Choroid plexus epithelial cell (primary cell): ENCODE measurements at regions not wholly inside any gene's neighbourhood (a gene's known extent, or its start where the extent isn't known, plus 50 kb on each side); places are given as distances from the start of the nearest gene placed in this dataset.
A peak's percentile ranks its signal among the peaks of the same experiment; 100 is the strongest.

Experiments
- DNase-seq: peaks from one replicate; pipeline ENCODE4 v3.0.0-alpha.2; 2010; ENCODE audit warnings: low read depth
- H3K4me3 ChIP-seq: 2 replicates; pipeline ENCODE4 v1.5.1; 2011; ENCODE audit warnings: low read depth, mild to moderate bottlenecking, control low read depth, low read length, moderate library complexity
- TF ChIP-seq, protein P1 (sequence below): conservative IDR thresholded peaks from 2 replicates; pipeline ENCODE4 v1.5.1; 2011; ENCODE audit warnings: low read depth, mild to moderate bottlenecking, control low read depth, inconsistent platforms, low read length, moderate library complexity

DNA sequence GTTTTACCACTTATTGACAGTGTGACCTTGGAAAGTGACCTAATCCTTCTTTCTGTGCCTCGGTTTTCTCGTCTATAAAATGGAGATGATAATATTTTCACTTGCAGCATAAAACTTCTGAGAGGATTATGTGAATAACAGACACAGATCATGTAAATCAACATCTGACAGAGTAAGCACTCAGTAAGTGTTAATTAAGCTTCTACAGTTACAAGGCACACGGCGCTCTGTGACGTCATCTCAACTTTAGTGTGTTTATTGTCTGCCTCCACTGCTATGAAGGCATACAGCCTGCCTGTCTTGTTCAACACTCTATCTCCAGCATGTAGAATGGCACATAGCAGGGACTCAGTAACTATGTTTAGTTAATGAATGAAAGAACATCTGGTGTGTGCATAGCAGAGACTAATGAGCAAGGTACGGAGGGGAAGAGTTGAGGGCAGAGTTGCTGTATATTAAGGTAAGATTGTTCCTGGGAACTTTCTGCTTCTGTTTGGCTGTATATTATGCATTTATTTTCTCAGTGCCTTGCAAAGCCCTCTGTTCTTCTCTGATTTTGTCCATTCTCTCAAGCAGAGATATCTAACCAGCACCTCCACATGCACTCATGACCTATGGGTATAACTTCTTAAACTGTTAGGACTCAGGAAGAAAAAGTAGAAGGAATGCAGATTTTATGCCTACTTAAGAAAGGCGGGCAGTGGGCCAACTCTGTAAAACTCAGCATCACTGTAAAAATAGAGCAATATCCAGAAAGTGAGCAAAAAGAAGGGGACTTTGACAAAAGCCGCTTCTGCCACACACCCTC is 66.4 kb upstream of the STMND1 start:
- DNase-seq: no peak
- no peak overlapping the region for H3K4me3 ChIP-seq
- TF ChIP-seq, protein P1, sequence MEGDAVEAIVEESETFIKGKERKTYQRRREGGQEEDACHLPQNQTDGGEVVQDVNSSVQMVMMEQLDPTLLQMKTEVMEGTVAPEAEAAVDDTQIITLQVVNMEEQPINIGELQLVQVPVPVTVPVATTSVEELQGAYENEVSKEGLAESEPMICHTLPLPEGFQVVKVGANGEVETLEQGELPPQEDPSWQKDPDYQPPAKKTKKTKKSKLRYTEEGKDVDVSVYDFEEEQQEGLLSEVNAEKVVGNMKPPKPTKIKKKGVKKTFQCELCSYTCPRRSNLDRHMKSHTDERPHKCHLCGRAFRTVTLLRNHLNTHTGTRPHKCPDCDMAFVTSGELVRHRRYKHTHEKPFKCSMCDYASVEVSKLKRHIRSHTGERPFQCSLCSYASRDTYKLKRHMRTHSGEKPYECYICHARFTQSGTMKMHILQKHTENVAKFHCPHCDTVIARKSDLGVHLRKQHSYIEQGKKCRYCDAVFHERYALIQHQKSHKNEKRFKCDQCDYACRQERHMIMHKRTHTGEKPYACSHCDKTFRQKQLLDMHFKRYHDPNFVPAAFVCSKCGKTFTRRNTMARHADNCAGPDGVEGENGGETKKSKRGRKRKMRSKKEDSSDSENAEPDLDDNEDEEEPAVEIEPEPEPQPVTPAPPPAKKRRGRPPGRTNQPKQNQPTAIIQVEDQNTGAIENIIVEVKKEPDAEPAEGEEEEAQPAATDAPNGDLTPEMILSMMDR: no peak

DNA sequence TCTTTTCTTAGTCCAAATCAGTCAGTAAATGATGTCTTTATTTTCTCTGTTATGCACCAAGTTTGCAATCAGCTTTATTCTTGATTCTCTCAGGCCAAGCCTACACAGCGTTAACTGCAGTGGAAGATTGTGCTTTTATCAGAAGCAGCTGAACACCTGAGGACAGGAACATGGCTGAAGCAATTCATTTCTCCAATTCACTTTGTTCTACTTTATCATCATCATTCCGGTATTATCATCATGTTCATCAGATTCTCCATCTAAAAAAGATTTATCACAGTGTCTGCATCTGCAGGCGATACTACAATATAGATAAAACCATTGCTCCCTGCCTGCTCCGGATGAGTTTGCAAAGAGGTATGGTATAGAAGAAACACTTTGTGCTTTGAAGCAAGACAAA is 68.1 kb upstream of the STMND1 start:
- no peak overlapping the region for H3K4me3 ChIP-seq
- DNase-seq: no peak

DNA sequence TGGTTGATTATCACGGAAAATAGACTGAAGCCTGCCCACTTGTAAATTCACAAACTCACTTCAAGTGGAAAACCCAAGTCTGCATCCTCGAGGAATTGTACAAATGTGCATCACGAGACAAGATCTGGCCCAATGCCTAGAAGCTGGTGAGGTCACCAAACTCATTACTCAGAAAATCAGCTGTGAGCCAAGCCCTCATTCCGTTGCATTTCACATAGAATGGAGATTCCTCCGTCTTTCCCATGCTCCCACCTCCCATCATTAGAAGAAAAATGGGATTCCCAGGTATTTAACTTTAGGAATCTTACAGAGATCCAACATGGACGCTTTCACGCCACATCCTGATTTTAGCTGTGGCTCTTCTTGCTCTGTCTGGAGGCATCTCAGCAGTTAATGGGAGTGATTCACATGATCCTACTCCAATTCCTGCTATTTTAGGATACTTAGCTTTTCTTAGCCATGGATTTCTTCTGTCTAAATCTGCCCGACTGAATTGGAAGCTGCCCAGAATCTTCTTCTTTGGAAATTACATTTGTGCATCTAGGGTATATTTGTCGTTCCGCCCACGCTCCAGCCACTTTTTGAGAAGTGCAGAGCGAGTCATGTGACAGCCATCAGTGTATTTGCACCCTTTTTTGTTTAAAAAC is 68.7 kb upstream of the STMND1 start:
- peak; percentile 95 for DNase-seq
- H3K4me3 ChIP-seq: no peak overlapping the region
- TF ChIP-seq, protein P1: no peak

More for the DNA sequence above, 68.1 kb upstream of the STMND1 start:
- TF ChIP-seq, protein P1: no peak

DNA sequence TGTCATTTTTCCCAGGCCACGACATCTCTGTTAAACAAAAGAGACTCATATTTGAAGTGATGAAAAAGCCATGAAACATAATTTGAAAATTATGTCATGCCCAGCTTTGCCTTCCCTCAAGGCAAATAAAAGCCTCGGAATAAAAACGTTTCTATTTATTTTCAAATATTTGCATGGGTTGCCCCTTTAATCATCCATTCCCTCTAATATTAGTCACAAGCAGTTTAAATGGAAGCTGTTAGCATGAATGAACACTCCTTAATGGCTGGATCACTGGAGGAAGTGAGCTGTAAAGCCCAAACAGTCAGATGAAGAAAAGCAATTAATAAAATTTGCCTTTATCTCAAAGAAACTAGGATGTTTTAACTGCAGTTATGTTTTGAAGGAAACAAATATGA is 69.3 kb upstream of the STMND1 start:
- TF ChIP-seq, protein P1: no peak
- DNase-seq: no peak
- H3K4me3 ChIP-seq: no peak overlapping the region

DNA sequence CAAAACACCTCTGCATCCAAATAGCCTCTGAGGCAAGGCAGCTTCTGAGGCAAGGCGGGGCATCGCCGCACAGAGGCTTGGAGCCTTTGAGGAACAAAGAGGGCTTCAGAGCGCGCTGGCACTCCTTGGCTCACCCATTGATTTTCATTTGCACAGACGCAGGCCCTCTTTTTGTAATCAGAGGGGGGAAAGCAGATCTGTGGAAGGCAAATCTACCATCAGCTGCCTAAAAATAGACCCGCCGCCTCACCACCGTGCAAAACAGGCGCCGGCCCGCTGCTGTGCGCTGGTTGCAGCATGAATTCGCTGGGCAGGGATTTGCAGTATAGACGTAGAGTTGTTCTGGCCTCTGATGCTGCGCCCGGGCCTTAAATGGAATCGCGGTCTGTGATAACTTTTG is 69.9 kb upstream of the STMND1 start:
- DNase-seq: no peak
- H3K4me3 ChIP-seq: no peak overlapping the region
- TF ChIP-seq, protein P1: no peak

DNA sequence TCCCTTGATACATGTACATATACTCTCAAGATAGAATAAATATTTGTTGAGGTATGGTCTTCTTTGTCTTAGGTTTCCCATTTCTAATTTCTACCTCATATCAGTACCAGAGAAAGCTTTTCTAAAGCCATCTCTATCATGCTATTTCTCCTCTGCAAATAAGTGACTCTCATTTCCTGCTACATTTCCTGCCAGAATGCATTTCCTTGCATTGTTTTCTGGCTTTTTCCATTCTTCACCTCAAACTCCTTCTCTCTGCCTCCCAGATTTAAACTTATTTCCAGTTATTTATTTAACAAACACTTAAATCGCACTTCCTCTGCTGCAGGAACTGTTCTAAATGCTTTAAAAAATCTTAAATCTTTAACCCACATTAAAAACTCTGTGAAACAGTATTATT is 74.4 kb upstream of the STMND1 start:
- no peak for DNase-seq
- TF ChIP-seq, protein P1: no peak
- no peak overlapping the region for H3K4me3 ChIP-seq
